ENCODE measurements at regions not wholly inside any gene's neighbourhood (a gene's known extent, or its start where the extent isn't known, plus 50 kb on each side); places are given as distances from the start of the nearest gene placed in this dataset.

GRCh38 chr4:165692082-165692481 lies 181.0 kb upstream of the TLL1 start:
- Mint-ChIP-seq H3K4me3 (no peak overlapping the region), H3K27me3 (ENCODE audit: low read depth) (no peaks in the 10 kb centered on the region), H3K4me1 (ENCODE audit: low read depth) (no peaks in the 10 kb centered on the region), H3K36me3 (ENCODE audit: insufficient read depth in 2 of 2) (no peaks in the 10 kb centered on the region), H3K9me3 (no peaks in the 10 kb centered on the region), H3K27ac (no peak overlapping the region)
- ATAC-seq (replicated peaks in 1 of 2) (no peak), DNase-seq (no peak)

- Mint-ChIP-seq H3K27ac (no peak overlapping the region), H3K4me3 (no peak overlapping the region), H3K4me1 (ENCODE audit: low read depth) (no peaks in the 10 kb centered on the region), H3K36me3 (ENCODE audit: insufficient read depth in 2 of 2) (no peaks in the 10 kb centered on the region), H3K9me3 (no peaks in the 10 kb centered on the region), H3K27me3 (ENCODE audit: low read depth) (no peaks in the 10 kb centered on the region)
- DNase-seq (no peak), ATAC-seq (replicated peaks in 1 of 2) (no peak)
Observed at GRCh38 chr4:165698272-165698671, 174.8 kb upstream of the TLL1 start.

GRCh38 chr4:165699055-165699454 lies 174.0 kb upstream of the TLL1 start:
- Mint-ChIP-seq H3K27me3 (ENCODE audit: low read depth) (no peaks in the 10 kb centered on the region), H3K36me3 (ENCODE audit: insufficient read depth in 2 of 2) (no peaks in the 10 kb centered on the region), H3K9me3 (no peaks in the 10 kb centered on the region), H3K27ac (no peak overlapping the region), H3K4me1 (ENCODE audit: low read depth) (no peaks in the 10 kb centered on the region), H3K4me3 (no peak overlapping the region)
- no peak for DNase-seq
- no peak for ATAC-seq (replicated peaks in 1 of 2)

- no peak overlapping the region for H3K27ac Mint-ChIP-seq
- DNase-seq (no peak), ATAC-seq (replicated peaks in 1 of 2) (no peak)
- peaks cover 0 to 2% of the 10 kb centered on the region in 2 donors for H3K9me3 Mint-ChIP-seq
- no peak overlapping the region for H3K4me3 Mint-ChIP-seq
- no peaks in the 10 kb centered on the region for H3K36me3 Mint-ChIP-seq (ENCODE audit: insufficient read depth in 2 of 2)
- no peaks in the 10 kb centered on the region for H3K4me1 Mint-ChIP-seq (ENCODE audit: low read depth)
- H3K27me3 Mint-ChIP-seq (ENCODE audit: low read depth) = no peaks in the 10 kb centered on the region
Observed at GRCh38 chr4:165700855-165701254, 172.2 kb upstream of the TLL1 start.

GRCh38 chr4:165707128-165707527 lies 165.9 kb upstream of the TLL1 start:
- H3K4me3 Mint-ChIP-seq = no peak overlapping the region
- no peaks in the 10 kb centered on the region for H3K36me3 Mint-ChIP-seq (ENCODE audit: insufficient read depth in 2 of 2)
- H3K27me3 Mint-ChIP-seq (ENCODE audit: low read depth) = no peaks in the 10 kb centered on the region
- ATAC-seq (replicated peaks in 1 of 2) (no peak), DNase-seq (no peak)
- H3K9me3 Mint-ChIP-seq = peaks cover 0 to 2% of the 10 kb centered on the region in 2 donors
- no peaks in the 10 kb centered on the region for H3K4me1 Mint-ChIP-seq (ENCODE audit: low read depth)
- no peak overlapping the region for H3K27ac Mint-ChIP-seq

- peaks cover 0 to 2% of the 10 kb centered on the region in 2 donors for H3K9me3 Mint-ChIP-seq
Observed at GRCh38 chr4:165709516-165709915, 163.5 kb upstream of the TLL1 start.

GRCh38 chr4:165709973-165710526 lies 163.0 kb upstream of the TLL1 start:
- DNase-seq (no peak), ATAC-seq (replicated peaks in 1 of 2) (no peak)
- Mint-ChIP-seq H3K27ac (no peak overlapping the region), H3K27me3 (ENCODE audit: low read depth) (no peaks in the 10 kb centered on the region), H3K9me3 (peaks cover 0 to 2% of the 10 kb centered on the region in 2 donors), H3K4me1 (ENCODE audit: low read depth) (no peaks in the 10 kb centered on the region), H3K36me3 (ENCODE audit: insufficient read depth in 2 of 2) (no peaks in the 10 kb centered on the region), H3K4me3 (no peak overlapping the region)

More at GRCh38 chr4:165709516-165709915, 163.5 kb upstream of the TLL1 start:
- Mint-ChIP-seq H3K27ac (no peak overlapping the region), H3K36me3 (ENCODE audit: insufficient read depth in 2 of 2) (no peaks in the 10 kb centered on the region), H3K27me3 (ENCODE audit: low read depth) (no peaks in the 10 kb centered on the region), H3K4me1 (ENCODE audit: low read depth) (no peaks in the 10 kb centered on the region), H3K4me3 (no peak overlapping the region)
- ATAC-seq (replicated peaks in 1 of 2) (no peak), DNase-seq (no peak)

- Mint-ChIP-seq H3K4me3 (no peak overlapping the region), H3K9me3 (no peaks in the 10 kb centered on the region)
Observed at GRCh38 chr4:165711436-165711835, 161.6 kb upstream of the TLL1 start.

GRCh38 chr4:165711912-165712311 lies 161.1 kb upstream of the TLL1 start:
- Mint-ChIP-seq H3K27ac (no peak overlapping the region), H3K4me1 (ENCODE audit: low read depth) (no peaks in the 10 kb centered on the region), H3K27me3 (ENCODE audit: low read depth) (no peaks in the 10 kb centered on the region), H3K9me3 (no peaks in the 10 kb centered on the region), H3K4me3 (no peak overlapping the region), H3K36me3 (ENCODE audit: insufficient read depth in 2 of 2) (no peaks in the 10 kb centered on the region)
- ATAC-seq (replicated peaks in 1 of 2) (no peak), DNase-seq (no peak)

More at GRCh38 chr4:165711436-165711835, 161.6 kb upstream of the TLL1 start:
- H3K36me3 Mint-ChIP-seq (ENCODE audit: insufficient read depth in 2 of 2) = no peaks in the 10 kb centered on the region
- no peaks in the 10 kb centered on the region for H3K4me1 Mint-ChIP-seq (ENCODE audit: low read depth)
- H3K27ac Mint-ChIP-seq = no peak overlapping the region
- no peak for ATAC-seq (replicated peaks in 1 of 2)
- DNase-seq = no peak
- no peaks in the 10 kb centered on the region for H3K27me3 Mint-ChIP-seq (ENCODE audit: low read depth)

- H3K27me3 Mint-ChIP-seq (ENCODE audit: low read depth) = no peaks in the 10 kb centered on the region
- no peak for DNase-seq
- H3K4me1 Mint-ChIP-seq (ENCODE audit: low read depth) = no peaks in the 10 kb centered on the region
Observed at GRCh38 chr4:165714650-165715049, 158.4 kb upstream of the TLL1 start.

GRCh38 chr4:165715211-165715610 lies 157.8 kb upstream of the TLL1 start:
- H3K36me3 Mint-ChIP-seq (ENCODE audit: insufficient read depth in 2 of 2) = no peaks in the 10 kb centered on the region
- H3K27me3 Mint-ChIP-seq (ENCODE audit: low read depth) = no peaks in the 10 kb centered on the region
- H3K9me3 Mint-ChIP-seq = no peaks in the 10 kb centered on the region
- DNase-seq (no peak), ATAC-seq (replicated peaks in 1 of 2) (no peak)
- no peaks in the 10 kb centered on the region for H3K4me1 Mint-ChIP-seq (ENCODE audit: low read depth)
- H3K4me3 Mint-ChIP-seq = no peak overlapping the region
- H3K27ac Mint-ChIP-seq = no peak overlapping the region

More at GRCh38 chr4:165714650-165715049, 158.4 kb upstream of the TLL1 start:
- no peak overlapping the region for H3K27ac Mint-ChIP-seq
- no peak overlapping the region for H3K4me3 Mint-ChIP-seq
- H3K36me3 Mint-ChIP-seq (ENCODE audit: insufficient read depth in 2 of 2) = no peaks in the 10 kb centered on the region
- H3K9me3 Mint-ChIP-seq = no peaks in the 10 kb centered on the region
- no peak for ATAC-seq (replicated peaks in 1 of 2)

GRCh38 chr4:165715989-165716388 lies 157.0 kb upstream of the TLL1 start:
- no peak for DNase-seq
- Mint-ChIP-seq H3K4me3 (no peak overlapping the region), H3K27me3 (ENCODE audit: low read depth) (no peaks in the 10 kb centered on the region), H3K4me1 (ENCODE audit: low read depth) (no peaks in the 10 kb centered on the region), H3K36me3 (ENCODE audit: insufficient read depth in 2 of 2) (no peaks in the 10 kb centered on the region), H3K27ac (no peak overlapping the region), H3K9me3 (no peaks in the 10 kb centered on the region)
- ATAC-seq (replicated peaks in 1 of 2) = no peak

GRCh38 chr4:165716472-165716871 lies 156.6 kb upstream of the TLL1 start:
- H3K4me3 Mint-ChIP-seq = no peak overlapping the region
- H3K36me3 Mint-ChIP-seq (ENCODE audit: insufficient read depth in 2 of 2) = no peaks in the 10 kb centered on the region
- DNase-seq = no peak
- no peaks in the 10 kb centered on the region for H3K4me1 Mint-ChIP-seq (ENCODE audit: low read depth)
- no peak overlapping the region for H3K27ac Mint-ChIP-seq
- ATAC-seq (replicated peaks in 1 of 2) = no peak
- H3K27me3 Mint-ChIP-seq (ENCODE audit: low read depth) = no peaks in the 10 kb centered on the region
- no peaks in the 10 kb centered on the region for H3K9me3 Mint-ChIP-seq

- H3K4me3 Mint-ChIP-seq = no peak overlapping the region
- no peaks in the 10 kb centered on the region for H3K9me3 Mint-ChIP-seq
- no peak for DNase-seq
- no peaks in the 10 kb centered on the region for H3K27me3 Mint-ChIP-seq (ENCODE audit: low read depth)
- H3K4me1 Mint-ChIP-seq (ENCODE audit: low read depth) = no peaks in the 10 kb centered on the region
- no peaks in the 10 kb centered on the region for H3K36me3 Mint-ChIP-seq (ENCODE audit: insufficient read depth in 2 of 2)
- H3K27ac Mint-ChIP-seq = no peak overlapping the region
- no peak for ATAC-seq (replicated peaks in 1 of 2)
Observed at GRCh38 chr4:165718660-165719059, 154.4 kb upstream of the TLL1 start.

Data from activated T-cell treated with anti-CD3 and anti-CD28 coated beads, Interleukin-2, amount 50 U/mL, for 72 hours (primary cell).